ACHN (cell line): ENCODE measurements at regions not wholly inside any gene's neighbourhood (a gene's known extent, or its start where the extent isn't known, plus 50 kb on each side); places are given as distances from the start of the nearest gene placed in this dataset.

Source experiments
- DNase-seq: peaks from one replicate; pipeline ENCODE4 v3.0.0-alpha.2; 2015
- in situ Hi-C: cut with HindIII; loops from 2 replicates; pipeline ENCODE4 v1.10.0; 2017; ENCODE audit warnings: low sequenced_read_pairs, low pct_ligation_motif_present, low pct_unique_long_range_greater_than_20kb

- in situ Hi-C loops: no loop called here
- DNase-seq: no peak
Observed at GRCh38 chr5:68730979-68731654, 362.7 kb upstream of the SLC30A5 start.

GRCh38 chr5:68732251-68732650 lies 361.6 kb upstream of the SLC30A5 start:
- in situ Hi-C loops: no loop called here
- DNase-seq: no peak

GRCh38 chr5:68734781-68735180 lies 359.0 kb upstream of the SLC30A5 start:
- no peak for DNase-seq
- in situ Hi-C loops: no loop called here

GRCh38 chr5:68738236-68738635 lies 355.6 kb upstream of the SLC30A5 start:
- in situ Hi-C loops: no loop called here

GRCh38 chr5:68738841-68739240 lies 355.0 kb upstream of the SLC30A5 start:
- DNase-seq: no peak
- in situ Hi-C loops: no loop called here

More at GRCh38 chr5:68738236-68738635, 355.6 kb upstream of the SLC30A5 start:
- DNase-seq: no peak

- in situ Hi-C loops: no loop called here
- DNase-seq: no peak
Observed at GRCh38 chr5:68739752-68740151, 354.1 kb upstream of the SLC30A5 start.

- no peak for DNase-seq
- in situ Hi-C loops: no loop called here
Observed at GRCh38 chr5:68740226-68740910, 353.4 kb upstream of the SLC30A5 start.

- DNase-seq: no peak
- in situ Hi-C loops: no loop called here
Observed at GRCh38 chr5:68744206-68744605, 349.6 kb upstream of the SLC30A5 start.

GRCh38 chr5:68745448-68745847 lies 348.4 kb upstream of the SLC30A5 start:
- DNase-seq: peak; percentile 11
- in situ Hi-C loops: no loop called here

GRCh38 chr5:68746220-68746619 lies 347.6 kb upstream of the SLC30A5 start:
- in situ Hi-C loops: no loop called here
- peak; percentile 44 for DNase-seq

- DNase-seq: no peak
Observed at GRCh38 chr5:68746643-68747420, 347.0 kb upstream of the SLC30A5 start.

GRCh38 chr5:68747521-68747920 lies 346.3 kb upstream of the SLC30A5 start:
- in situ Hi-C loops: no loop called here
- no peak for DNase-seq

More at GRCh38 chr5:68746643-68747420, 347.0 kb upstream of the SLC30A5 start:
- in situ Hi-C loops: no loop called here

GRCh38 chr5:68748101-68748500 lies 345.7 kb upstream of the SLC30A5 start:
- DNase-seq: no peak
- in situ Hi-C loops: no loop called here

GRCh38 chr5:68749077-68749476 lies 344.7 kb upstream of the SLC30A5 start:
- in situ Hi-C loops: no loop called here
- DNase-seq: no peak

GRCh38 chr5:68749631-68750030 lies 344.2 kb upstream of the SLC30A5 start:
- no peak for DNase-seq
- in situ Hi-C loops: no loop called here

- in situ Hi-C loops: no loop called here
- DNase-seq: no peak
Observed at GRCh38 chr5:68751661-68752060, 342.2 kb upstream of the SLC30A5 start.

GRCh38 chr5:68754536-68754935 lies 339.3 kb upstream of the SLC30A5 start:
- no peak for DNase-seq
- in situ Hi-C loops: no loop called here

GRCh38 chr5:68755293-68755692 lies 338.5 kb upstream of the SLC30A5 start:
- in situ Hi-C loops: no loop called here
- DNase-seq: no peak

- in situ Hi-C loops: no loop called here
- no peak for DNase-seq
Observed at GRCh38 chr5:68757006-68757405, 336.8 kb upstream of the SLC30A5 start.
